ENCODE measurements at regions not wholly inside any gene's neighbourhood (a gene's known extent, or its start where the extent isn't known, plus 50 kb on each side); places are given as distances from the start of the nearest gene placed in this dataset.

DNA sequence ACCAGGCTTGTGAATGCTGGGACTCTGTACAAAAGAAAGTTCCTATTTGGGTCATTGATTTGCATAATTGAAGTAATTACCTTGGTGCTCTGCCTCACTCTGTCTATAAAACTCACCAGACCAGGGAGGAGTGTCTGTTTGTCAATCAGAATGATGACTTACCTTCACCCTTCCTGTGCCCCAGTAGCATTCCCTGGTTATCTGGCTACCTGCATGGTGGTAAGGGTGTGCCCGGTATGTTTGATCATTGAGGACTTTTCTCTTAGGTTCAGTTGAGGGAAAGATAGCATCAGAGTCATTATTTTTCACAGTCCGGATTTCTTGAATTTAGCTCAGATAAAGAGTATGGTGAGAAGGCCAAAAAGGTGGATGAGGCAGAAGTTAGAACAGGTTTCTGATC is 190.0 kb downstream of the BRINP2 start:
- DNase-seq (ENCODE audit: extremely low spot score, unreplicated experiment): no peak
- H3K4me3 Mint-ChIP-seq (ENCODE audit: unreplicated experiment): no peak overlapping the region
- TF ChIP-seq, protein P1, sequence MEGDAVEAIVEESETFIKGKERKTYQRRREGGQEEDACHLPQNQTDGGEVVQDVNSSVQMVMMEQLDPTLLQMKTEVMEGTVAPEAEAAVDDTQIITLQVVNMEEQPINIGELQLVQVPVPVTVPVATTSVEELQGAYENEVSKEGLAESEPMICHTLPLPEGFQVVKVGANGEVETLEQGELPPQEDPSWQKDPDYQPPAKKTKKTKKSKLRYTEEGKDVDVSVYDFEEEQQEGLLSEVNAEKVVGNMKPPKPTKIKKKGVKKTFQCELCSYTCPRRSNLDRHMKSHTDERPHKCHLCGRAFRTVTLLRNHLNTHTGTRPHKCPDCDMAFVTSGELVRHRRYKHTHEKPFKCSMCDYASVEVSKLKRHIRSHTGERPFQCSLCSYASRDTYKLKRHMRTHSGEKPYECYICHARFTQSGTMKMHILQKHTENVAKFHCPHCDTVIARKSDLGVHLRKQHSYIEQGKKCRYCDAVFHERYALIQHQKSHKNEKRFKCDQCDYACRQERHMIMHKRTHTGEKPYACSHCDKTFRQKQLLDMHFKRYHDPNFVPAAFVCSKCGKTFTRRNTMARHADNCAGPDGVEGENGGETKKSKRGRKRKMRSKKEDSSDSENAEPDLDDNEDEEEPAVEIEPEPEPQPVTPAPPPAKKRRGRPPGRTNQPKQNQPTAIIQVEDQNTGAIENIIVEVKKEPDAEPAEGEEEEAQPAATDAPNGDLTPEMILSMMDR (IDR thresholded peaks at IDR 0.05): no peak
- H3K27ac Mint-ChIP-seq (ENCODE audit: unreplicated experiment): no peak overlapping the region
- no peaks in the 10 kb centered on the region for H3K36me3 Mint-ChIP-seq (ENCODE audit: unreplicated experiment)
- no peaks in the 10 kb centered on the region for H3K9me3 Mint-ChIP-seq (ENCODE audit: unreplicated experiment)
- H3K4me1 Mint-ChIP-seq (ENCODE audit: unreplicated experiment): no peaks in the 10 kb centered on the region
- no peaks in the 10 kb centered on the region for H3K27me3 Mint-ChIP-seq (ENCODE audit: unreplicated experiment)

DNA sequence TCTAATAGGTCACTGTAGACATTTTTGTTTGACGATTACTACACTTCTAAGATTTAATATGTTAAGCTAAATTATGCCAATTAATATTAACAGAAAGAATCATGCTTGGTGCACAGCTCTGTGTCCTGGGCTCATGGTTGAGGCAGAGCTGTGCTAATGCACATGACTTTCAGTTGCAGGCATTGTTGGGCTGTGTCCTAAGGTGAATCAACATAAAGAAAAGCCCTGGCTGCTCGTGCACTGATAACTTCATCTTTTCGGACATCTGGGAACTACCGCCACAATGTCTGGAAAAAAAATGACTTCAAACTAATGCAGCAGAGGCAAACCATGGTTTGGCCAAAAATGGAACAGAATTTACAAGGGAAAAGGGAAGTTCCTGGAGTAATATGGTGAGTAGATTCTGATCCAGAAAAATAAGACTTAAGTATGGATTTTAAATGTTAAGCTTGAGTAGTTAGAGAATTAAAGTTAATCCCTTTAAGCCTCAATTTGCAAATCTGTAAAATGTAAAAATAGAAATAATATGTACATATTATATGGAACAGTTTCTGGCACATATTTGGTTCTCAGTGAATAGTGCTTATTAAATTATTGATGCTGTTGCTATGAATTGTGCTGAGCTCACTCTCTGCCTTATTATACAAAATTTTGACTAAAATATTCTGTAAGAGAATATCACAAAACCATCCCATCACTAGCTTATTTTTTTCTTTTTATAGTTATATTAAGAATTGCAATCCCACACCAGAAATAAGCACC is 186.1 kb downstream of the BRINP2 start:
- H3K27ac Mint-ChIP-seq (ENCODE audit: unreplicated experiment): no peak overlapping the region
- H3K4me1 Mint-ChIP-seq (ENCODE audit: unreplicated experiment): no peaks in the 10 kb centered on the region
- no peak for DNase-seq (ENCODE audit: extremely low spot score, unreplicated experiment)
- no peaks in the 10 kb centered on the region for H3K36me3 Mint-ChIP-seq (ENCODE audit: unreplicated experiment)
- no peak overlapping the region for H3K4me3 Mint-ChIP-seq (ENCODE audit: unreplicated experiment)
- TF ChIP-seq, protein P1 (IDR thresholded peaks at IDR 0.05): no peak
- H3K9me3 Mint-ChIP-seq (ENCODE audit: unreplicated experiment): no peaks in the 10 kb centered on the region
- H3K27me3 Mint-ChIP-seq (ENCODE audit: unreplicated experiment): no peaks in the 10 kb centered on the region

DNA sequence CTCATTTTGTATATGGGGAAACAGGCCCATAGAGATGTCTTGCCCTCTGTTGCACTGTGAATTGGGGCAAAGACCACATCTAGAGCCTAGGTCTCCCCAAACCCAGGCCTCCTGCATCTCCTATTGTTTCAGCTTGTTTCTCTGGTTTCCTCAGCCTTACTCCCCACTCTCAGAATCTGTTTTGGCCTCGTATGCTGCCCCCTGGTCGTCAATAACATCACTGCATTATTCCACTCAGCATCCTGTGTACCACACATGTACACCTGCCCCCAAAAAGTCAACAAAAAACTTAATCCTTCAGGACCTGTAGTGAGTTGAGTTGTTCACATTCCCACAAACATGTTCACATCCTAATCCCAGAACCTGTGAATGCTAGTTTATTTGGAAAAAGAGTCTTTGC is 184.8 kb downstream of the BRINP2 start:
- H3K27me3 Mint-ChIP-seq (ENCODE audit: unreplicated experiment): no peaks in the 10 kb centered on the region
- no peak for DNase-seq (ENCODE audit: extremely low spot score, unreplicated experiment)
- TF ChIP-seq, protein P1 (IDR thresholded peaks at IDR 0.05): peak; percentile 37

DNA sequence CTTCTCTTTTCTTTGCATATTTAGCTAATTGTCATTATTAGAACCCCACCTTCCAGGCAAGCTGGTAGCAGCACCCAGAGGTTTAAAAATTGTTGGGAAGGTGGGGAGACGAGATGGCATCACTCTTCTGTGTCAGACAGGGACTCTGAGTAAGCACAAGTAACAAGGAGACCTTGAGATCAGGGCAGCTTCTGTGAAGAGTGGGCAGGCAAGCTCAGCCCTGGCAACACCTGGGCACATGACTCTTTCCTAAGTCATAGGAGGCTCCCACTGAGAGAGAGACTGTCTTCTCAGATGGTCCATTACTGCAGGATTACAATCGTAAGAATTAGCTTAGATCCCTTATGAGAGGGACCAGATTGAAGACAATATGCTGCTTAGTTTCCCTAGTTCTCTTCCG is 183.5 kb downstream of the BRINP2 start:
- Mint-ChIP-seq H3K4me3 (ENCODE audit: unreplicated experiment) (no peak overlapping the region), H3K27ac (ENCODE audit: unreplicated experiment) (no peak overlapping the region), H3K36me3 (ENCODE audit: unreplicated experiment) (no peaks in the 10 kb centered on the region), H3K9me3 (ENCODE audit: unreplicated experiment) (no peaks in the 10 kb centered on the region), H3K27me3 (ENCODE audit: unreplicated experiment) (no peaks in the 10 kb centered on the region), H3K4me1 (ENCODE audit: unreplicated experiment) (no peaks in the 10 kb centered on the region)
- DNase-seq (ENCODE audit: extremely low spot score, unreplicated experiment): no peak
- TF ChIP-seq, protein P1 (IDR thresholded peaks at IDR 0.05): no peak

More for the DNA sequence above, 184.8 kb downstream of the BRINP2 start:
- no peaks in the 10 kb centered on the region for H3K4me1 Mint-ChIP-seq (ENCODE audit: unreplicated experiment)
- H3K4me3 Mint-ChIP-seq (ENCODE audit: unreplicated experiment): no peak overlapping the region
- H3K36me3 Mint-ChIP-seq (ENCODE audit: unreplicated experiment): no peaks in the 10 kb centered on the region
- H3K27ac Mint-ChIP-seq (ENCODE audit: unreplicated experiment): no peak overlapping the region
- H3K9me3 Mint-ChIP-seq (ENCODE audit: unreplicated experiment): no peaks in the 10 kb centered on the region

DNA sequence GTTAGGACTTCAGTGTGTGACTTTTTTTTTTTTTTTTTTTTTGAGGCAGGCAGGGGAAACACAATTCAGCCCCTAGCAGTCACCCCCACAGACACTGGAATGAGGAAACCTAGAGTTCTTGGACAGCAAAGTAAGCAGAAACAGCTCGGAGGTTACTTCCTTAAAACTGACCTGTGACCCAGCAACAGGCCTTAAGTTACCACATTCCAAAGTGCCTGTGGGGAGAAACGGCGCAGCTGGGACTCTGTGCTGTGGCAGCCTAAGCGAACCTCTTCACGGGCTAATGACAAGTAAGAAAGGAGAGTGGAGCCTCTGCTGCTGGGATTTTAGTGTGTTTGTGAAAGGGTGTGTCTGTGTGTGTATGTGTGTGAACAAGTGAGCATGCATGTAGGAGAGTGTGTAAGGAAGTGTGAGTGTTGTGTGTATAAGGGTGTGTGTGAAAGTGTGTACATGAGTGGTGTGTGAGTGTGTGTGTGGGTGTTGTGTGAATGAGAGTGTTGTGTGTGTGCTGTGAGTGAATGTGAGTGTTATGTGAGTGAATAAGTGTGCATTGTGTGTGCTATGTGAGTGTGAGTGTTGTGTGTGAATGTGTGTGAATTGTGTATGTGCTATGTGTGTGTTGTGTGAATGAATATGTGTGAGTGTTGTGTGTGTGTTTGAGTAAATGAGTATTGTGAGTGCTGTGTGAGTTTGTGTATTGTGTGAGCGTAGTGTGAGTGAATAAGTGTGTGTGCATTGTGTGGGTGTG is 180.8 kb downstream of the BRINP2 start:
- no peak overlapping the region for H3K4me3 Mint-ChIP-seq (ENCODE audit: unreplicated experiment)
- no peak for DNase-seq (ENCODE audit: extremely low spot score, unreplicated experiment)
- H3K27ac Mint-ChIP-seq (ENCODE audit: unreplicated experiment): no peak overlapping the region
- H3K36me3 Mint-ChIP-seq (ENCODE audit: unreplicated experiment): no peaks in the 10 kb centered on the region
- H3K27me3 Mint-ChIP-seq (ENCODE audit: unreplicated experiment): no peaks in the 10 kb centered on the region
- H3K9me3 Mint-ChIP-seq (ENCODE audit: unreplicated experiment): no peaks in the 10 kb centered on the region
- TF ChIP-seq, protein P1 (IDR thresholded peaks at IDR 0.05): no peak
- no peaks in the 10 kb centered on the region for H3K4me1 Mint-ChIP-seq (ENCODE audit: unreplicated experiment)

All from osteocyte (in vitro differentiated cells).